ENCODE measurements at regions not wholly inside any gene's neighbourhood (a gene's known extent, or its start where the extent isn't known, plus 50 kb on each side); places are given as distances from the start of the nearest gene placed in this dataset.

DNA sequence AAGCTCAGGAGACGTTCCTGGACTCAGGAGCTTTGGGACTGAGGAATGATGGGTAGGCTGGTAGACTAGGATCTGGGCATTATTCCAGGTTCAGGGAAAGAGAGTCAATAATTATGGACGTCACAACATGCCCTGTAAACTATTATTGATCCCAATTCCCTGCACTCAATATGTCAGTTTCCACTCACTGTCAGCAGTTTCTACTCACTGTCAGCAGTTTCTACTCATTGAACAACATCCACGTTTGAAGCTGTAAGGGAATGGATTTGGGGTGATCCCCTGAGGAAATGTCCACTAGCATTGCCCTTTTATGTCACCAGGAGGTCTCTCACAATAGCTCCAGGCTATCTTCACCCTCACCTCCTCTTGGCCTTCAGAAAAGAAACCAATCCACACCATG is 1268.6 kb downstream of the TYW1 start:
- DNase-seq = no peak

DNA sequence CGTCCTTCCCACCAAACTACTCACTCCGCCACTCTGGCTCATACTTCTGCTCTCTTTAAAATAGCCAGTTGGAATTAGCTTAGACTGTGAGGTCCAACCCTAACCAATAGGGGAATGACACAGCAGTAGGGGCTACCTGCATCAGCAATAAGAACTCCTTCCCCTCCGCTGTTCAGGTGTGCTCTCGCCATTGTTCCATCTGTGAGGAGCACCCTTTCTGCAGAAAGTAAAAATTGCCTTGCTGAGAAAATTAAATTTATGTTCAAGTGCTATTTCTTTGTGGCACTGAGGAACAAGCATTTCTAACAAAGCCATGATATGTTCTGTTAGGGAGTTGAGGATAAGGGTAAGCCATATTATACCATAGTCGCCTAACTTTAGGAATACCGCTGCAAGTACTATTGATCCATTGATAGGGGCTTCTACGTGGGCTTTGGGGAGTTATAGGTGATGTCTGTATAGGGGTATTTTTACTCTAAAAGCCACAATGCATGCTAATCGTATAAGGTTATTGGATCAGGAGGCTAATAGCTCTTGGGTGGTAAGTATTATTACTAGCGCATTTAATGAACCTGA is 1269.5 kb downstream of the TYW1 start:
- DNase-seq = no peak

DNA sequence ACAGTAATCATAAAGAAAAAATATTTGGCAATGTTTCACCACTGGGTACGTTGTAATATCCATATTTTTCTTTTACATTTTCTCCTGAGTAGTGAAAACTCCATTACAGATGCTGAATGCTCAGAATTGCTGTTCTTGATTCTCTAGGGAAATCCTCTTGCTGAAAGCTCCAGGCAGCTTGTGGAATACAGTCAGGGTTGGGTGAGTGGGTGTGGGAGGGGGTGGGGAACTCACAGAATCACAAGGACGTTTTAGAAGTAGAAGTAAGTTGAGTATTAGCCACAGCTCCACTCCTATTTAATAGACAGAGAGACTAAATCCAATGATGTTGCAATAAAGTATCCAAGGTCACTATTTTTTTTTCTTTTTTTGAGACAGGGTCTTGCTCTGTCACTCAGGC is 1270.9 kb downstream of the TYW1 start:
- no peak for DNase-seq

DNA sequence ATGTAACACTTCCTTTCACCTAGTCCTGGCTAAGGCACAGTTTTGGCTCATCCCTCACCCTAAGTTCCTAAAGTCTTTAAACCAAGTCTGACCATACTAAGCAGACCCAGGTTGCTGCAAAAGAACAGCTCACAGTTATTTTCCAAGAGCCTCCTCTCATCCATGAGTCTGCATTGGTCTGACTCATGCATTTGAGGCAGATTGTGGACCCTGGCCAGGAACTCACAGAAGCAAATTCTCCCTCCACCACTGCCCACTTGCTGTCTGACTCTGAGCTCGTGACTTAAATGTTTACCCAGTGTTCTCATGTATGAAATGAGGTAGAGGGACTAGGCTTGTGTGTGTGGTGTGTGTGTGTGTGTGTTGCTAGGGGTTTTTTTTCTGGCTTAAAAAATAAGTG is 1272.8 kb downstream of the TYW1 start:
- no peak for DNase-seq

DNA sequence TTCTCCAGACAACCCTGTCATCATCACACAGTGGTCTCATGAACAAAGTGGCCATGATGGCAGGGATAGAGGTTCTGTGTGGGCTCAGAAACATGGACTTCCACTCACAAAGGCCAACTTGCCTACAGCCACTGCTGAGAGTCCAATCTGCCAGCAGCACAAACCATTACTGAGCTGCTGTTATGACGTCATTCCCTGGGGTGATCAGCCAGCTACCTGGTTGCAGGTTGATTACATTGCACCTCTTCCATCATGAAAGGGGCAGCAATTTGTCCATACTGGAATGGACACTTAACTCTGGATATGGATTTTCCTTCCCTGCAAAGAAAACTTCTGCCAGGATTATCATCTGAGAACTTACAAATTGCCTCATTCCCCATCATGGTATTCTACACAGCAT is 1275.9 kb downstream of the TYW1 start:
- no peak for DNase-seq

- DNase-seq = no peak
These were observed 1280.1 kb downstream of the TYW1 start for GRCh38 chr7:68276725-68277124.

DNA sequence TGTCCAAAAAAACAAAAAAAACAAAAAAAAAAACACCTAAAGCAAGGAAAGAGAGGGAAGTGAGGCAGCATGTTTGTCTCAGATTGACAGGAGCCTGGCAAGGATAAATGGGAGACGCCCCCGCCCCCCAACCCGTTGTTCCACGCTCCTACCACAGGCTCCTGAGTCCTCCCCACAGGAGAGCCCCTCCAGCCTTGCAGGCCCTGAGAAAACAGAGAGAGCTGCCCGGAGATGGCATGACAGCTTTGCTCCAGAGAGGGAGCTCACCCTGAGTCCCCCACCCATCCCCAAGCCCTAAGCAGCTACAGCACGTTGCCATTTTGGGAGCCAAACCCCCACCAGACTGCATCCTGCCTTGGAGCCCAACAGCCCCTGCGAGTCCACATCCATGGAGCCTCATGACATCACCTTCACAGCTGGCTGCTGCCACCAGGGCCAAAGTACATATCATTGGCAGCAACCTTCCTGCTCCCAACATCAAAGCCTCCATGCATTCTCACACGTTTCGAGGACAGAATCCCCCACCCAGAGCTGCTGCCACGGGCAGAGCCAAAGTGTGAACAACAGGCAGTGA is 1283.3 kb downstream of the TYW1 start:
- no peak for DNase-seq

GRCh38 chr7:68280931-68281330 is 1284.3 kb downstream of the TYW1 start:
- DNase-seq = no peak

- DNase-seq = no peak
These were observed 1291.5 kb downstream of the TYW1 start for GRCh38 chr7:68288144-68288593.

GRCh38 chr7:68291710-68292109 is 1295.1 kb downstream of the TYW1 start:
- no peak for DNase-seq

GRCh38 chr7:68295386-68295785 is 1298.8 kb downstream of the TYW1 start:
- no peak for DNase-seq

GRCh38 chr7:68304536-68304935 is 1293.7 kb upstream of the AUTS2 start:
- no peak for DNase-seq

DNA sequence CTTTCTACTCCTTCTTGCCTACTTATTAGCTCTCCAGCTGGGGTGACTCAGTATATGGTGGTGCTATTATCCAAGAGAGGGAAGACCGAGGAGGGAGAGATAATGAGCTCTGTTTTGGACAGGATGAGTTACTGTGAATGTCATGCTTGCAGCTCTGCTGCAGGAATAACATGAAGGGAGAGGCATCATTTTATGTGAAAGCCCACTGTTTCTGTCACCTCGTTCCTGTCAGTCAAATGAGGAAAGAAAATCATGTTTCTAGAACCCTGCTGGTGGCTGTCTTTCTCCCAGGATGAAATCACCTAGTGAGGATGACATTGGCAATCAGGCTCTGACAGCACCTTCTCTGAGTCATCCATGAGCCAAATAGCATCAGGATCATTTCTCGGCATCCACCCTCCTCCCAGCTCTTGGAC is 1291.6 kb upstream of the AUTS2 start:
- DNase-seq = no peak

DNA sequence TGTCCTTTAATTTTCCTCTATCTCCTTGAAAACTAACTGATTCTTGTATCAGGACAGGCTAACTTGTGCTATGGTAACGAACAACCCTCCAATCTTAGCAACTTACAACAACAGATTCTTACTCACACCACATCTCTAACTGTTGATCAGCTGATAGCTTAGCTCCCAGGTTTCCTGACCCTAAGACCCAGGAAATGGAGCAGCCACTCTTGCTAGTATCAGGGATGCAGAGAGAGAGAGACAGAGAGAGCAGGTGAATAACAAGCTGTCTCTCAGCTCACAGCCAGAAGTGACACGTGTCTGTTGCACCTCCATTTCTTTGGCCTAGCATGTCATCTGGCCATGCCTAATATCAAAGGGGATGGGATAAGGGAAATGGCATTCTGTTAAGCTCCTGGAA is 1289.0 kb upstream of the AUTS2 start:
- no peak for DNase-seq

DNA sequence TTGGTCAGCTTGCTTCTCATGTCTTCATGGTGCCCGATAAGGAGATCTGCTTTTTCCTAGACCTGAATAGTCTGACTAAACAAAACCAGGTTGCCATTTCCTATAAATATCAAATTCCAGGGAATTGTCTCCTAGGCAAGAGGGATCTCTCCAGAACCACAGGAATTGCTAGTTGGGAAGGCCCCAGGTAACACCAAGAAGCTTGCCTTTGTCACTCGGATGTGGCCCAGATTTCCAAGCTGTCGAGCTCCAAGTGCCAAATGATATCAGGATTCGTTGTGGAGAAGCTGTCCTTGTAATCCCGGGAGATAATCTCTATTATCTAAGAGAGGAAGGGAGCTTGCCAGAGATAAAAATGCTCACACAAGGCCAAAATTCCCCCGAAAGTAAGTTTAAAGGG is 1288.5 kb upstream of the AUTS2 start:
- no peak for DNase-seq

GRCh38 chr7:68311958-68312357 is 1286.3 kb upstream of the AUTS2 start:
- no peak for DNase-seq

DNA sequence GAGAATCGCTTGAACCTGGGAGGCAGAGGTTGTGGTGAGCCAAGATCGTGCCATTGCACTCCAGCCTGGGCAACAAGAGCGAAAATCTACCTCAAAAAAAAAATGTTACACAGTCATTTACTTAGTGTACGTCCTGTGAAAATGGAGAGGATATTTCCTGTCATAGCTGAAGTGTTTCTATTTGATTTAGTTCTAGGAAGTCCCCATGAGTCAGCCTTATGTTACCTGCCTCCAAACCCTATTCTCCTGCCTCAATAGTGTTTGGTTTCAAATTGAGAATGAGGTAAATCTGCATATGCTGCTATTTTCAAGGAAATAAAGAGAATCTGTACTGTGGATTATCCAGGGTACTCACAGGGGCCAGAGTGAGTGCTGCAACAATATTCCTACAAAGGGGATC is 1284.5 kb upstream of the AUTS2 start:
- DNase-seq = no peak

- DNase-seq = no peak
These were observed 1284.1 kb upstream of the AUTS2 start for GRCh38 chr7:68314208-68314607.

GRCh38 chr7:68317476-68317875 is 1280.8 kb upstream of the AUTS2 start:
- no peak for DNase-seq

GRCh38 chr7:68319061-68319460 is 1279.2 kb upstream of the AUTS2 start:
- DNase-seq = no peak

DNA sequence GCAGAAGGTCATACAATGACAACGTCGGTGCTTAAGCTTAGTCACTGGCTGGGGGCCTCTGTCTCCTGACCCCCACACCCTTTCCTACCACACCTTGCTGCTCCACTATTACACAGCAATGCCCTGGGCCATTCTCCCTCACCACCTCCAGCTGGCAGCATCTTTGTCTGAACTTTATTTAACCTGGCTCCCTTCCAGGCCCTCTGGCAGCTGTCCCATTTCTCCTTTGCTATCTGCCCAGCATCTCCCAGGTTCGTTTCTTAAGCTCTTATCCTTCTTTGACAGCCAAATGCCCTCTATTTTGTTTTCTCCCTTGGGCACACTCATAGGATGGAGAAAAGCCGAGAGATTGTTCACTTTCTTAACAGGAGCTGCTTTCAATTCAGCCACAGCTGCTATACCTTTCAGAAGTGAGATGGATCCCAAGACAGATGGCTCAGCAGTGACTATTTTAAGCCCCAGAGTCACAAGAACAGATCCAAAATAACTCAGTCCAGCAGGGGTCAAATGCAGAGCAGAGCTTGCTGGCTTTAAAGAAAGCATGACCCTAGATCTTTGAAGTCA is 1277.1 kb upstream of the AUTS2 start:
- no peak for DNase-seq

DNA sequence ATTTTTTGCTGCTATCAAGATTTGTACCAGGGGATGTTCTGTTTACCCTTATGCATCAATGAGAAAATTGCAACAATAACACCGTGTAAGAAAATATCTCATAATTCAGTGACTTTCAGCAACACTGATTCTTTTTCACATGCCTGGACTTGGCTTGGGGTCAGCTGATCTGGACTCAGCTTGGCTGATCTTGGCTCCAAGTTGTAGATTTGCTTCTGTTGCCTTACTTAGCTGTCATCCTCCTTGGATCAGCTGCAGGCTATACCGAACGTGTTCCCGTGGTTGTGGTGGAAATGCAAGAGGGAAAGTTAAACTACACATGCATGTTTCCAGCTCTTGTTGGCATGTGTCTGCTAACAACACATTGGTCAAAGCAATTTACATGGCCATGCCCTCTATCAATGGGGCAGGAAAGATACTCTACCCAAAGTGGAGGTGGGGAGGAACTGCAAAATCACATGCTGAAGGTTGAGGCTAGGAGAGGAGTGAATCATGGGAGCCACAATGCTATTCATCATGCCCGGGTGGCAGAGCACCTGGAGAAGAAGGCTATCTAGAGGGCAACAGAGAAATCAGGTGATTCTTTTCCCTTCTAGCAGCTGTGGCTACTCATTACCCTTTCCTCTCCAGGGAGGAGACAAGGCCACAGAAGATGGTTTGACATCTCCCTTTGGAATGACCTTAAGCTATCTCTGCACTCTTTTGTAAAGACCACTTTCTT is 1276.3 kb upstream of the AUTS2 start:
- no peak for DNase-seq

GRCh38 chr7:68324621-68325020 is 1273.7 kb upstream of the AUTS2 start:
- no peak for DNase-seq

- DNase-seq = no peak
These were observed 1264.1 kb upstream of the AUTS2 start for GRCh38 chr7:68334216-68334615.

Data from effector CD4-positive, alpha-beta T cell (primary cell).